ENCODE measurements at regions not wholly inside any gene's neighbourhood (a gene's known extent, or its start where the extent isn't known, plus 50 kb on each side); places are given as distances from the start of the nearest gene placed in this dataset.
"Not testable (repeated sequence)": the region's sequence is repeated elsewhere in the genome, so short reads cannot be mapped to it uniquely, and the experiment has no call there.

GRCh38 chr5:126677121-126677520 lies 76.4 kb downstream of the PHAX start:
- no peak for FAIRE-seq
- DNase-seq (ENCODE audit: extremely low spot score, insufficient read length, low read depth) = no peak

- no peak for DNase-seq (ENCODE audit: extremely low spot score, insufficient read length, low read depth)
- peak; percentile 74 for FAIRE-seq
These were observed 79.6 kb downstream of the PHAX start for GRCh38 chr5:126680191-126680817.

- FAIRE-seq; DNase-seq (ENCODE audit: extremely low spot score, insufficient read length, low read depth): not testable (repeated sequence)
These were observed 80.6 kb downstream of the PHAX start for GRCh38 chr5:126681314-126681713.

- no peak for FAIRE-seq
- no peak for DNase-seq (ENCODE audit: extremely low spot score, insufficient read length, low read depth)
These were observed 81.2 kb downstream of the PHAX start for GRCh38 chr5:126681970-126682369.

GRCh38 chr5:126682856-126683255 lies 82.1 kb downstream of the PHAX start:
- no peak for FAIRE-seq
- no peak for DNase-seq (ENCODE audit: extremely low spot score, insufficient read length, low read depth)

- DNase-seq (ENCODE audit: extremely low spot score, insufficient read length, low read depth) (no peak), FAIRE-seq (no peak)
These were observed 83.2 kb downstream of the PHAX start for GRCh38 chr5:126683912-126684311.

GRCh38 chr5:126684656-126685442 lies 84.1 kb downstream of the PHAX start:
- FAIRE-seq; DNase-seq (ENCODE audit: extremely low spot score, insufficient read length, low read depth): not testable (repeated sequence)

- DNase-seq (ENCODE audit: extremely low spot score, insufficient read length, low read depth) (no peak), FAIRE-seq (peak; percentile 67)
These were observed 85.8 kb downstream of the PHAX start for GRCh38 chr5:126686451-126687126.

- DNase-seq (ENCODE audit: extremely low spot score, insufficient read length, low read depth) (no peak), FAIRE-seq (no peak)
These were observed 84.0 kb upstream of the LMNB1 start for GRCh38 chr5:126692971-126693370.

- FAIRE-seq = no peak
- DNase-seq (ENCODE audit: extremely low spot score, insufficient read length, low read depth) = no peak
These were observed 83.1 kb upstream of the LMNB1 start for GRCh38 chr5:126693806-126694205.

- DNase-seq (ENCODE audit: extremely low spot score, insufficient read length, low read depth) (no peak), FAIRE-seq (no peak)
These were observed 82.5 kb upstream of the LMNB1 start for GRCh38 chr5:126694403-126694802.

- no peak for FAIRE-seq
- no peak for DNase-seq (ENCODE audit: extremely low spot score, insufficient read length, low read depth)
These were observed 81.8 kb upstream of the LMNB1 start for GRCh38 chr5:126695091-126695490.

GRCh38 chr5:126707080-126707479 lies 69.9 kb upstream of the LMNB1 start:
- DNase-seq (ENCODE audit: extremely low spot score, insufficient read length, low read depth) = no peak
- no peak for FAIRE-seq

- FAIRE-seq = no peak
- DNase-seq (ENCODE audit: extremely low spot score, insufficient read length, low read depth) = no peak
These were observed 61.2 kb upstream of the LMNB1 start for GRCh38 chr5:126715765-126716164.

GRCh38 chr5:126716861-126717260 lies 60.1 kb upstream of the LMNB1 start:
- FAIRE-seq = peak; percentile 45

GRCh38 chr5:126718236-126718868 lies 58.6 kb upstream of the LMNB1 start:
- FAIRE-seq (no peak), DNase-seq (ENCODE audit: extremely low spot score, insufficient read length, low read depth) (no peak)

More at GRCh38 chr5:126716861-126717260, 60.1 kb upstream of the LMNB1 start:
- no peak for DNase-seq (ENCODE audit: extremely low spot score, insufficient read length, low read depth)

GRCh38 chr5:126720369-126720768 lies 56.6 kb upstream of the LMNB1 start:
- DNase-seq (ENCODE audit: extremely low spot score, insufficient read length, low read depth) (no peak), FAIRE-seq (no peak)

- DNase-seq (ENCODE audit: extremely low spot score, insufficient read length, low read depth) = no peak
- no peak for FAIRE-seq
These were observed 53.3 kb upstream of the LMNB1 start for GRCh38 chr5:126723643-126724042.
